Muscle of back (tissue), 3 donors: ENCODE measurements at regions not wholly inside any gene's neighbourhood (a gene's known extent, or its start where the extent isn't known, plus 50 kb on each side); places are given as distances from the start of the nearest gene placed in this dataset.
A peak's percentile ranks its signal among the peaks of the same experiment; 100 is the strongest.

Source experiments
- DNase-seq, 3 donors: peaks; one replicate each; pipeline versions ENCODE4 v3.0.0 to v3.0.0-alpha.2; 2013

- DNase-seq: no peak
Measured at GRCh38 chr3:148078658-148079057, 619.0 kb upstream of the AGTR1 start.

GRCh38 chr3:148079370-148079769 is 618.3 kb upstream of the AGTR1 start:
- DNase-seq: peak in 2 of 3 donors; percentile 19 to 42

- DNase-seq: no peak
Measured at GRCh38 chr3:148081926-148082325, 615.8 kb upstream of the AGTR1 start.

GRCh38 chr3:148082506-148083280 is 615.0 kb upstream of the AGTR1 start:
- no peak for DNase-seq

- DNase-seq: no peak
Measured at GRCh38 chr3:148083526-148084182, 614.0 kb upstream of the AGTR1 start.

GRCh38 chr3:148084931-148085330 is 612.8 kb upstream of the AGTR1 start:
- no peak for DNase-seq

- DNase-seq: no peak
Measured at GRCh38 chr3:148087601-148088371, 609.9 kb upstream of the AGTR1 start.

GRCh38 chr3:148089171-148089570 is 608.5 kb upstream of the AGTR1 start:
- no peak for DNase-seq

GRCh38 chr3:148090156-148090555 is 607.5 kb upstream of the AGTR1 start:
- no peak for DNase-seq

- DNase-seq: no peak
Measured at GRCh38 chr3:148092624-148093347, 604.9 kb upstream of the AGTR1 start.

- no peak for DNase-seq
Measured at GRCh38 chr3:148093753-148094152, 604.0 kb upstream of the AGTR1 start.

GRCh38 chr3:148095962-148096361 is 601.7 kb upstream of the AGTR1 start:
- peak in 2 of 3 donors; percentile 18 to 67 for DNase-seq

- DNase-seq: no peak
Measured at GRCh38 chr3:148100476-148100875, 597.2 kb upstream of the AGTR1 start.

- peak in 1 of 3 donors; percentile 34 for DNase-seq
Measured at GRCh38 chr3:148101061-148101460, 596.6 kb upstream of the AGTR1 start.

- DNase-seq: no peak
Measured at GRCh38 chr3:148102156-148102555, 595.5 kb upstream of the AGTR1 start.

GRCh38 chr3:148106062-148106461 is 591.6 kb upstream of the AGTR1 start:
- DNase-seq: no peak

- DNase-seq: no peak
Measured at GRCh38 chr3:148126956-148127355, 570.7 kb upstream of the AGTR1 start.

GRCh38 chr3:148128136-148128535 is 569.6 kb upstream of the AGTR1 start:
- DNase-seq: no peak

GRCh38 chr3:148131990-148132638 is 565.6 kb upstream of the AGTR1 start:
- DNase-seq: no peak

- DNase-seq: no peak
Measured at GRCh38 chr3:148136816-148137215, 560.9 kb upstream of the AGTR1 start.

- no peak for DNase-seq
Measured at GRCh38 chr3:148146241-148146640, 551.5 kb upstream of the AGTR1 start.
